IMR-90 (cell line): ENCODE measurements at regions not wholly inside any gene's neighbourhood (a gene's known extent, or its start where the extent isn't known, plus 50 kb on each side); places are given as distances from the start of the nearest gene placed in this dataset.

Source experiments
- BHLHE40 ChIP-seq: fragments of 150-350 bp; IDR thresholded peaks from 2 replicates; pipeline ENCODE4 v1.6.1; 2016; ENCODE audit warnings: mild to moderate bottlenecking, low read depth, low read length
- CHD1 ChIP-seq: IDR thresholded peaks from 2 replicates; pipeline ENCODE4 v1.6.1; 2012; ENCODE audit warnings: low read depth, low read length, improper control_type of control experiment
- CTCF ChIP-seq: conservative IDR thresholded peaks from 2 replicates; pipeline ENCODE4 v1.5.1; 2012; ENCODE audit warnings: mild to moderate bottlenecking, low read depth, low read length, improper control_type of control experiment
- FOS ChIP-seq: fragments of 150-350 bp; IDR thresholded peaks from 2 replicates; pipeline ENCODE4 v1.6.1; 2016; ENCODE audit warnings: low read depth, low read length
- POLR2A ChIP-seq: IDR thresholded peaks from 2 replicates; pipeline ENCODE4 v1.6.1; 2012; ENCODE audit warnings: mild to moderate bottlenecking, low read depth, low read length
- RAD21 ChIP-seq: IDR thresholded peaks from 2 replicates; pipeline ENCODE4 v1.6.1; 2012; ENCODE audit warnings: low read length, improper control_type of control experiment

- TF ChIP-seq CTCF (no peak), POLR2A (no peak), FOS (no peak), RAD21 (no peak), CHD1 (no peak), BHLHE40 (no peak)
Observed at GRCh38 chr13:69585656-69586055, 522.0 kb upstream of the ATXN8OS start.
